Neural cell (in vitro differentiated cells): ENCODE measurements at regions not wholly inside any gene's neighbourhood (a gene's known extent, or its start where the extent isn't known, plus 50 kb on each side); places are given as distances from the start of the nearest gene placed in this dataset.

Source experiments
- CTCF ChIP-seq: fragments of 450-650 bp; IDR thresholded peaks from 2 replicates; pipeline ENCODE4 v1.5.1; 2014; ENCODE audit warnings: antibody characterized with exemption, mild to moderate bottlenecking, moderate library complexity; ENCODE audit not compliant: poor library complexity, severe bottlenecking
- EP300 ChIP-seq: fragments of 450-650 bp; conservative IDR thresholded peaks from 2 replicates; pipeline ENCODE4 v1.6.1; 2014; ENCODE audit warnings: antibody characterized with exemption, mild to moderate bottlenecking, moderate library complexity; ENCODE audit not compliant: poor library complexity, severe bottlenecking
- EZH2 ChIP-seq: fragments of 200-600, 300-800 bp; shearing (Covaris generic), sonication (generic); IDR thresholded peaks from 2 replicates; pipeline ENCODE4 v1.6.1; 2014; ENCODE audit warnings: antibody characterized with exemption, low read length, borderline replicate concordance, mild to moderate bottlenecking; ENCODE audit not compliant: insufficient read depth, poor library complexity, severe bottlenecking
- MXI1 ChIP-seq: fragments of 450-650 bp; conservative IDR thresholded peaks from 2 replicates; pipeline ENCODE4 v1.6.1; 2014; ENCODE audit warnings: antibody characterized with exemption, mild to moderate bottlenecking; ENCODE audit not compliant: poor library complexity, severe bottlenecking
- POLR2AphosphoS5 ChIP-seq: IDR thresholded peaks from 2 replicates; pipeline ENCODE4 v1.6.1; 2012
- RAD21 ChIP-seq: fragments of 450-650 bp; conservative IDR thresholded peaks from 2 replicates; pipeline ENCODE4 v1.6.1; 2014; ENCODE audit warnings: antibody characterized with exemption, mild to moderate bottlenecking, moderate library complexity
- REST ChIP-seq: IDR thresholded peaks from 2 replicates; pipeline ENCODE4 v1.6.1; 2012; ENCODE audit warnings: borderline replicate concordance
- SMC3 ChIP-seq: fragments of 450-650 bp; conservative IDR thresholded peaks from 2 replicates; pipeline ENCODE4 v1.6.1; 2014; ENCODE audit warnings: antibody characterized with exemption, mild to moderate bottlenecking, moderate library complexity; ENCODE audit not compliant: poor library complexity
- TAF1 ChIP-seq: IDR thresholded peaks from 2 replicates; pipeline ENCODE4 v1.6.1; 2012; ENCODE audit warnings: low read depth

- TF ChIP-seq EP300 (no peak), EZH2 (no peak), CTCF (no peak), POLR2AphosphoS5 (no peak), REST (no peak), TAF1 (no peak), SMC3 (no peak), RAD21 (no peak), MXI1 (no peak)
Observed at GRCh38 chr10:120367341-120367740, 89.7 kb upstream of the PLPP4 start.
